Urinary bladder (tissue), 3 donors: ENCODE measurements at regions not wholly inside any gene's neighbourhood (a gene's known extent, or its start where the extent isn't known, plus 50 kb on each side); places are given as distances from the start of the nearest gene placed in this dataset.
"Not testable (repeated sequence)": the region's sequence is repeated elsewhere in the genome, so short reads cannot be mapped to it uniquely, and the experiment has no call there.

ENCODE experiments used
- DNase-seq: peaks from one replicate; pipeline ENCODE4 v3.0.0-alpha.2; 2015; ENCODE audit errors: extremely low spot score
- H3K27ac ChIP-seq: one replicate; pipeline ENCODE4 v1.5.1; 2013; ENCODE audit warnings: low read depth, mild to moderate bottlenecking, moderate library complexity
- H3K36me3 ChIP-seq: one replicate; pipeline ENCODE4 v1.6.1; 2013; ENCODE audit warnings: mild to moderate bottlenecking, moderate library complexity; ENCODE audit not compliant: insufficient read depth
- H3K4me1 ChIP-seq: one replicate; pipeline ENCODE4 v1.6.1; 2013; ENCODE audit warnings: mild to moderate bottlenecking, moderate library complexity; ENCODE audit not compliant: insufficient read depth
- H3K4me3 ChIP-seq: one replicate; pipeline ENCODE4 v1.5.1; 2013; ENCODE audit warnings: low read depth, low read length
- WGBS: extraction: QIAGEN DNeasy Blood & Tissue Kit; methylation state at CpG from one replicate; pipeline ENCODE4 v1.1.7; 2013; 5-methylcytosine and 5-hydroxymethylcytosine counted together
- donor health status: healthy with polysubstance abuse.
- donor health status: healthy.

GRCh38 chr16:60605652-60606051 lies 1430.6 kb downstream of the CDH8 start:
- not testable (repeated sequence) for H3K4me3 ChIP-seq, H3K4me1 ChIP-seq, H3K27ac ChIP-seq, DNase-seq, H3K36me3 ChIP-seq
- WGBS, result 86% methylated on average over 3 of the region's 3 CpGs

- Histone ChIP-seq H3K27ac (no peak overlapping the region), H3K4me3 (no peak overlapping the region), H3K36me3 (no peaks in the 10 kb centered on the region), H3K4me1 (no peaks in the 10 kb centered on the region)
- no peak for DNase-seq
- WGBS, result 77% methylated on average over 3 of the region's 3 CpGs
These were observed 1431.1 kb downstream of the CDH8 start for GRCh38 chr16:60605176-60605575.

DNA sequence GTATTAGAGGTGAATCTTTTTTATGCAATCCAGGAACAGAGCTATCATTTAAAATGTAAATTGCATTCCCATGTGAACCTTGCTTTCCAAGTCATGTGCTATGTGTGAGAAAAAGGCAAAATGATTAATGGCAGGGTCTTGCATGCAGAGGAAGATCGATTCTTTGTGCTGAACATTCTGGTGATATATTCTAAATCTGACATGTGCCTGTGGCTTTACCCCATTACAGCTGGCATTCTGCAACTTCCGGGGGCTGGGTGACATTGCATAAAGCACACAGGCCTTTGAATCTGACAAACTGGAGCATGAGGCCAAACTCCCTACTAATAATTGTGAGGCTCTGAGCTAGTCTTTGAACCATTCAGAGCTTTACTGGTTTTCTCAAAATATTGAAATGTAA lies 1449.7 kb downstream of the CDH8 start:
- no peaks in the 10 kb centered on the region for H3K36me3 ChIP-seq
- H3K4me1 ChIP-seq, result no peaks in the 10 kb centered on the region
- 73% methylated on average over 2 of the region's 2 CpGs for WGBS

DNA sequence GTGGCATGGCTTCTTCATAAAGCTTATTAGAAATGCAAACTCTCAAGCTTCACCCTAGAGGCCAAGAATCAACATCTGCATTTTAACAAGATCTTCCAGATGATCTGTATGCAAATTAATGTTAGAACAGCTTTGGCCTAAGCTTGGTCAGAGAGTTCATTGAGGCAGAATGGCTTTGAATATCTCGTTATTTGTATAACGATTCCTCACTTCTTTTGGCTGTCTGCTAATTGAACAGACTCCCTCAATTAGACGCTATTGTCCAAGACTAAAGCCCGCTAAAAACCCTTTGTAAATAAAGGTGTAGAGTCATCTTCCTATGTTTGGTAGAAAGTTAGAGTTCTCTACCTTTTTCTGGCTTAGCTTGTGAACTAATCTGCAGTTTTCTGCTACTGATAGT lies 1453.7 kb downstream of the CDH8 start:
- Histone ChIP-seq H3K27ac (no peak overlapping the region), H3K4me3 (no peak overlapping the region), H3K36me3 (no peaks in the 10 kb centered on the region), H3K4me1 (no peaks in the 10 kb centered on the region)
- DNase-seq, result no peak
- WGBS, result 65% methylated on average over 4 of the region's 4 CpGs

More for the DNA sequence above, 1449.7 kb downstream of the CDH8 start:
- H3K27ac ChIP-seq, result no peak overlapping the region
- DNase-seq, result no peak
- no peak overlapping the region for H3K4me3 ChIP-seq

- Histone ChIP-seq H3K27ac (no peak overlapping the region), H3K4me3 (no peak overlapping the region), H3K36me3 (no peaks in the 10 kb centered on the region), H3K4me1 (no peaks in the 10 kb centered on the region)
- DNase-seq, result no peak
These were observed 1469.3 kb downstream of the CDH8 start for GRCh38 chr16:60566901-60567300.

- Histone ChIP-seq H3K4me3 (no peak overlapping the region), H3K36me3 (no peaks in the 10 kb centered on the region), H3K27ac (no peak overlapping the region), H3K4me1 (no peaks in the 10 kb centered on the region)
- no peak for DNase-seq
- 85% methylated on average over 2 of the region's 2 CpGs for WGBS
These were observed 1471.7 kb downstream of the CDH8 start for GRCh38 chr16:60564588-60564987.

DNA sequence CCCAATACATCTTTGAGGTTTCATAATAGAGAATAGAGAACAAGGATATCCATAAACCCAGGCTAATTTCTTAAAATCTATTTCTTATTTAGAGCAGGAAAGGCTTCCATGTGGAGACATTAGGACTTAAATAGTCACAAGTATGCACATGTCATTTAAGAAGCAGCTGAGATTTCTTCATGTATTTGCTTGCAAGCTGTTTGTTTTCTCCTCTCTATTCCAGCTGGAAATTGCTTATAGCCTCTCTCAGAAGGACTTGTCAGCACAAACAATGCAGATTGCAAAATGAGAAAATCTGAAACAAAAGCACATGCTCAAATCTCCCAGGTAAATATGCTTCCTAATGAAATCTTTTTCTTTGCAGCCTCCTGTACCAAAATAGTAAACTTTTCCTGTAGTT lies 1473.1 kb downstream of the CDH8 start:
- no peaks in the 10 kb centered on the region for H3K4me1 ChIP-seq
- H3K36me3 ChIP-seq, result no peaks in the 10 kb centered on the region
- DNase-seq, result no peak
- no peak overlapping the region for H3K4me3 ChIP-seq
- H3K27ac ChIP-seq, result no peak overlapping the region

DNA sequence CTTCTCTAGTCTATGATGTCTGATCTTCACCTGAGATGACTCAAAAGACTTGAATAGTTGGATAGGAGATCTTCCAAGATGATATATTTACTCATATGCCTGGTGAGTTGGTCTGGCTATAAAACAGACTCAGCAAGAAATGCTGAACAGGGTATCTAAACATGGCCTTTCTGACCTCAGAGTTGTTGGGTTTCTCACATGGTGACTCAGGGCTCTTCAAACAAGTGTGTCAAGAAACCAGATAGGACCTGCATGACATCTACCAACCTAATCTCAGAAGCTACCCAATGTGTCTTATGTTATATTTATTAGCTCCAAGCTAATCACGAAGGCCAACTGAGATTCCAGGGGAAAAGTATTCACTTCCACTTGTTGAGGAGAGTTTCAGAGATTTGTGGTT lies 1477.3 kb downstream of the CDH8 start:
- H3K4me1 ChIP-seq, result no peaks in the 10 kb centered on the region
- no peak for DNase-seq
- 76% methylated on average over 1 of the region's 1 CpG for WGBS
- H3K27ac ChIP-seq, result no peak overlapping the region
- H3K4me3 ChIP-seq, result no peak overlapping the region
- no peaks in the 10 kb centered on the region for H3K36me3 ChIP-seq

GRCh38 chr16:60553090-60553757 lies 1483.0 kb downstream of the CDH8 start:
- H3K27ac ChIP-seq, result no peak overlapping the region

DNA sequence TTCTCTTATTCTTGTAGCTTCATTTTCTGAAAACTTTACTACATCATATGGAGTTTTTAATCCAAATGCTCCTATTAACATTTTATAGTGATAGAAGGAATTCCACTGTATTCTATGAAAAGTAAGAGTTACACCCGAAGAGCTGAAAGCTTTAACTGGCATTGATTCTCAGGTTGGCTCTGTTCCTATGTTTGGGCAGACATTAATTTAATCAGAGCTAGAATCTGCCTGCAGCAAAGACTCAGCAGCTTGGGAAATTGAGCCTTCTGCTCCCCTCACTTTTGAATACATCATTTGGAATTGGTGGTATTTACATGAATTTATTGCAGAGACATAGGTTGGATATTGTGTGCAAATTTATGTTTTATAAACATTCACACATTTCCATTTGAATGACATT lies 1494.7 kb downstream of the CDH8 start:
- Histone ChIP-seq H3K4me3 (no peak overlapping the region), H3K36me3 (no peaks in the 10 kb centered on the region), H3K4me1 (no peaks in the 10 kb centered on the region), H3K27ac (no peak overlapping the region)
- DNase-seq, result no peak
- 49% methylated on average over 1 of the region's 1 CpG for WGBS

More at GRCh38 chr16:60553090-60553757, 1483.0 kb downstream of the CDH8 start:
- WGBS, result 78% methylated on average over 3 of the region's 3 CpGs
- H3K4me3 ChIP-seq, result no peak overlapping the region
- no peak for DNase-seq
- H3K4me1 ChIP-seq, result no peaks in the 10 kb centered on the region
- no peaks in the 10 kb centered on the region for H3K36me3 ChIP-seq

DNA sequence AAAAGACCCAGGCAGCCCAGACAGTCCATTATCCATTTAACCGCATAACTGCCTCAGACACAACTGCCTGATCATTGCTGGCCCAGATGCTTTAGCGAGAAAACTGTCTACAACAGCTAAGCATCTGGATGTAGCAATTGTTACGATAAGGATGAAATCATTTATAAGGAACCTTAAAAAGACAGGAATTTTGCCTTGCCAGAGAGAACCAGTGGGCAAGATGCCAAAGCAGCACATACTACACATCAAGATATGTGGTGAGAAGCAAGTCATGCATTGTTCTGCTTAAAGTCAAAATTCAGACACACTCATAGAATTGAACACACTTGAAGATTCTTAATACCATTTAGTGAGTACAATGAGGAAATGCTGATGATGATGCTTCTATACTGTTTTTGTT lies 1525.3 kb downstream of the CDH8 start:
- H3K36me3 ChIP-seq, result no peaks in the 10 kb centered on the region
- no peak overlapping the region for H3K4me3 ChIP-seq
- WGBS, result 51% methylated on average over 3 of the region's 3 CpGs
- DNase-seq, result no peak
- H3K27ac ChIP-seq, result no peak overlapping the region
- H3K4me1 ChIP-seq, result no peaks in the 10 kb centered on the region

- no peaks in the 10 kb centered on the region for H3K36me3 ChIP-seq
These were observed 1526.0 kb downstream of the CDH8 start for GRCh38 chr16:60510208-60510607.

GRCh38 chr16:60491273-60491672 lies 1545.0 kb downstream of the CDH8 start:
- Histone ChIP-seq H3K4me1 (no peaks in the 10 kb centered on the region), H3K4me3 (no peak overlapping the region), H3K27ac (no peak overlapping the region), H3K36me3 (no peaks in the 10 kb centered on the region)
- 55% methylated on average over 3 of the region's 3 CpGs for WGBS
- no peak for DNase-seq

More at GRCh38 chr16:60510208-60510607, 1526.0 kb downstream of the CDH8 start:
- Histone ChIP-seq H3K4me3 (no peak overlapping the region), H3K27ac (no peak overlapping the region), H3K4me1 (no peaks in the 10 kb centered on the region)
- no peak for DNase-seq
- WGBS, result 66% methylated on average over 1 of the region's 1 CpG

GRCh38 chr16:60485872-60486489 lies 1550.3 kb downstream of the CDH8 start:
- Histone ChIP-seq H3K4me3 (no peak overlapping the region), H3K36me3 (no peaks in the 10 kb centered on the region), H3K27ac (no peak overlapping the region), H3K4me1 (no peaks in the 10 kb centered on the region)
- no peak for DNase-seq
- WGBS, result 77% methylated on average over 1 of the region's 1 CpG
